Prostate gland (tissue), 2 donors: ENCODE measurements at regions not wholly inside any gene's neighbourhood (a gene's known extent, or its start where the extent isn't known, plus 50 kb on each side); places are given as distances from the start of the nearest gene placed in this dataset.

ENCODE experiments used
- POLR2A ChIP-seq: fragments of 450-650 bp; IDR thresholded peaks from one replicate; pipeline ENCODE4 v1.6.1; 2016; ENCODE audit warnings: antibody characterized with exemption, mild to moderate bottlenecking
- POLR2AphosphoS5 ChIP-seq: sonication (generic); formaldehyde crosslinking; IDR thresholded peaks from one replicate; pipeline ENCODE4 v1.6.1; 2017; ENCODE audit warnings: antibody characterized with exemption
- TF ChIP-seq, protein P1 (sequence below), 4 experiments: fragments of 200-600 bp in 2 of 4; fragments of 450-650 bp in 2 of 4; sonication (generic) in 2 of 4; IDR thresholded peaks; 1 replicate in 3 of 4; 2 replicates in 1 of 4; pipeline ENCODE4 v1.5.1; 2016 to 2019; ENCODE audit warnings: antibody characterized with exemption in 4 of 4, mild to moderate bottlenecking in 2 of 4, moderate library complexity in 2 of 4

DNA sequence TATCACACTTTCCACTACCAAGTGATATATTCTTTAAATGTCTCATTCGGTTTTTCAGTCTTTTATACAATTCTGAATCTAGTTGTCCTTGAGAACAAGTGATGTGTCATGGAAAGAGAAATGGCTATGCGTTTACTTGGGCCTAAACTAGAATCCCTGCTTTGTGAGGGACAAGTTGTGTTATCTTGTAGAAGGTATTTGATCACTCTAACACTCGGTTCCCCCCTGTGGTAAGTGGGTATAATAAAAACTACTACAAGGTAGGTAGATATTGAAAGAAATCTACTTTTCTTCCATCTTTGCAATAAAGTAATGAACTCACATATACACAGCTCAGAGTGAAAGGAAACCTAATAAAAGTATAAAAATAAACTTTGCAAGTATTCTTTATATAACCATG lies 108.9 kb downstream of the MANEA start:
- TF ChIP-seq, protein P1, sequence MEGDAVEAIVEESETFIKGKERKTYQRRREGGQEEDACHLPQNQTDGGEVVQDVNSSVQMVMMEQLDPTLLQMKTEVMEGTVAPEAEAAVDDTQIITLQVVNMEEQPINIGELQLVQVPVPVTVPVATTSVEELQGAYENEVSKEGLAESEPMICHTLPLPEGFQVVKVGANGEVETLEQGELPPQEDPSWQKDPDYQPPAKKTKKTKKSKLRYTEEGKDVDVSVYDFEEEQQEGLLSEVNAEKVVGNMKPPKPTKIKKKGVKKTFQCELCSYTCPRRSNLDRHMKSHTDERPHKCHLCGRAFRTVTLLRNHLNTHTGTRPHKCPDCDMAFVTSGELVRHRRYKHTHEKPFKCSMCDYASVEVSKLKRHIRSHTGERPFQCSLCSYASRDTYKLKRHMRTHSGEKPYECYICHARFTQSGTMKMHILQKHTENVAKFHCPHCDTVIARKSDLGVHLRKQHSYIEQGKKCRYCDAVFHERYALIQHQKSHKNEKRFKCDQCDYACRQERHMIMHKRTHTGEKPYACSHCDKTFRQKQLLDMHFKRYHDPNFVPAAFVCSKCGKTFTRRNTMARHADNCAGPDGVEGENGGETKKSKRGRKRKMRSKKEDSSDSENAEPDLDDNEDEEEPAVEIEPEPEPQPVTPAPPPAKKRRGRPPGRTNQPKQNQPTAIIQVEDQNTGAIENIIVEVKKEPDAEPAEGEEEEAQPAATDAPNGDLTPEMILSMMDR (IDR thresholded peaks at IDR 0.05): no peak
- TF ChIP-seq POLR2A (no peak), POLR2AphosphoS5 (no peak)
